SK-N-SH (cell line): ENCODE measurements at regions not wholly inside any gene's neighbourhood (a gene's known extent, or its start where the extent isn't known, plus 50 kb on each side); places are given as distances from the start of the nearest gene placed in this dataset.

ENCODE experiments used
- CTCF ChIP-seq: fragments of 200-600 bp; sonication (generic); IDR thresholded peaks from 2 replicates; pipeline ENCODE4 v1.6.1; 2017; ENCODE audit warnings: antibody characterized with exemption, mild to moderate bottlenecking, moderate library complexity
- EZH2phosphoT487 ChIP-seq: fragments of 200-600 bp; sonication (generic); IDR thresholded peaks from 2 replicates; pipeline ENCODE4 v1.6.1; 2017; ENCODE audit warnings: low read depth, mixed run types, mild to moderate bottlenecking, antibody characterized with exemption, moderate library complexity, borderline replicate concordance
- FOXM1 ChIP-seq: IDR thresholded peaks from 2 replicates; pipeline ENCODE4 v1.4.0; 2012; ENCODE audit warnings: low read depth, mild to moderate bottlenecking
- IRF3 ChIP-seq: fragments of 150-350 bp; IDR thresholded peaks from 2 replicates; pipeline ENCODE4 v1.6.1; 2016; ENCODE audit warnings: mild to moderate bottlenecking, low read depth, low read length
- JUND ChIP-seq: IDR thresholded peaks from 2 replicates; pipeline ENCODE4 v1.4.0; 2012
- POLR2AphosphoS5 ChIP-seq: IDR thresholded peaks from 2 replicates; pipeline ENCODE4 v1.6.1; 2012; ENCODE audit warnings: low read depth, low read length
- RAD21 ChIP-seq: IDR thresholded peaks from 2 replicates; pipeline ENCODE4 v1.6.1; 2012; ENCODE audit warnings: mild to moderate bottlenecking, low read length
- REST ChIP-seq: IDR thresholded peaks from 2 replicates; pipeline ENCODE4 v1.6.1; 2012; ENCODE audit warnings: mild to moderate bottlenecking, low read depth, low read length, moderate library complexity
- SMC3 ChIP-seq: IDR thresholded peaks from 2 replicates; pipeline ENCODE4 v1.6.1; 2012; ENCODE audit warnings: low read depth, low read length, improper control_type of control experiment
- TAF1 ChIP-seq: IDR thresholded peaks from 2 replicates; pipeline ENCODE4 v1.6.1; 2012; ENCODE audit warnings: low read depth, mild to moderate bottlenecking, low read length, moderate library complexity, borderline replicate concordance
- TCF12 ChIP-seq: IDR thresholded peaks from 2 replicates; pipeline ENCODE4 v1.4.0; 2012
- USF2 ChIP-seq: fragments of 150-350 bp; IDR thresholded peaks from 2 replicates; pipeline ENCODE4 v1.6.1; 2017; ENCODE audit warnings: antibody characterized with exemption, low read length, low read depth, borderline replicate concordance
- YY1 ChIP-seq: IDR thresholded peaks from 2 replicates; pipeline ENCODE4 v1.4.0; 2012; ENCODE audit warnings: low read depth, mild to moderate bottlenecking
- ZBTB33 ChIP-seq: IDR thresholded peaks from 2 replicates; pipeline ENCODE4 v1.4.0; 2012; ENCODE audit warnings: low read depth, borderline replicate concordance

- TF ChIP-seq IRF3 (no peak), POLR2AphosphoS5 (no peak), CTCF (no peak), USF2 (no peak), SMC3 (no peak), ZBTB33 (no peak), FOXM1 (no peak), REST (no peak), YY1 (no peak), JUND (peak; percentile 62), TAF1 (no peak), RAD21 (no peak), TCF12 (0 out of 2 replicates have a peak, but pooled peaks have one; percentile 31), EZH2phosphoT487 (no peak)
Observed at GRCh38 chr2:176997074-176997791, 215.4 kb upstream of the HNRNPA3 start.
